ENCODE measurements at regions not wholly inside any gene's neighbourhood (a gene's known extent, or its start where the extent isn't known, plus 50 kb on each side); places are given as distances from the start of the nearest gene placed in this dataset.
A peak's percentile ranks its signal among the peaks of the same experiment; 100 is the strongest.

GRCh38 chr6:95501032-95501904 is 76.1 kb upstream of the MANEA start:
- 97 to 100% methylated on average over 4 of the region's 4 CpGs for WGBS, 2 experiments (ENCODE audit: insufficient coverage in 1 of 2, insufficient read length in 1 of 2)
- Histone ChIP-seq H3K27ac (ENCODE audit: low read depth, low read length) (no peak overlapping the region), H3K36me3 (ENCODE audit: control insufficient read depth, insufficient read depth, low read length) (peaks cover 58% of the 10 kb centered on the region), H3K9me3 (ENCODE audit: control insufficient read depth, low read length) (peaks cover 66% of the 10 kb centered on the region), H3K4me1 (ENCODE audit: control insufficient read depth, insufficient read depth, low read length) (no peaks in the 10 kb centered on the region), H3K27me3 (ENCODE audit: control insufficient read depth, insufficient read depth, low read length, poor library complexity, severe bottlenecking) (no peaks in the 10 kb centered on the region), H3K9ac (ENCODE audit: extremely low read depth, low read length, poor library complexity, severe bottlenecking) (no peak overlapping the region), H3K4me3 (ENCODE audit: low read length) (peak overlapping the region; percentile 64)
- no peak overlapping the region for H3K27ac Mint-ChIP-seq
- no peak for TF ChIP-seq CTCF (conservative IDR thresholded peaks at IDR 0.05)
- peaks cover 6% of the 10 kb centered on the region for H3K4me1 Mint-ChIP-seq
- DNase-seq, result no peak
- peaks cover 51% of the 10 kb centered on the region for H3K9me3 Mint-ChIP-seq
- peaks cover 60% of the 10 kb centered on the region for H3K36me3 Mint-ChIP-seq (ENCODE audit: low read depth)
- H3K4me3 Mint-ChIP-seq, result no peak overlapping the region
- H3K27me3 Mint-ChIP-seq (ENCODE audit: insufficient read depth), result no peaks in the 10 kb centered on the region

GRCh38 chr6:95503568-95503967 is 73.8 kb upstream of the MANEA start:
- no peak overlapping the region for H3K27ac Mint-ChIP-seq
- H3K27me3 Mint-ChIP-seq (ENCODE audit: insufficient read depth), result no peaks in the 10 kb centered on the region
- no peak overlapping the region for H3K27ac ChIP-seq (ENCODE audit: low read depth, low read length)
- H3K4me1 ChIP-seq (ENCODE audit: control insufficient read depth, insufficient read depth, low read length), result no peaks in the 10 kb centered on the region
- WGBS, 2 experiments (ENCODE audit: insufficient coverage in 1 of 2, insufficient read length in 1 of 2), result no CpG with 5 or more reads among the region's 1 CpG
- peaks cover 45% of the 10 kb centered on the region for H3K36me3 ChIP-seq (ENCODE audit: control insufficient read depth, insufficient read depth, low read length)
- no peak overlapping the region for H3K4me3 Mint-ChIP-seq
- peaks cover 49% of the 10 kb centered on the region for H3K36me3 Mint-ChIP-seq (ENCODE audit: low read depth)
- H3K9me3 ChIP-seq (ENCODE audit: control insufficient read depth, low read length), result peaks cover 43% of the 10 kb centered on the region
- no peak overlapping the region for H3K4me3 ChIP-seq (ENCODE audit: low read length)
- no peak for TF ChIP-seq CTCF (conservative IDR thresholded peaks at IDR 0.05)
- no peak for DNase-seq
- H3K4me1 Mint-ChIP-seq, result peaks cover 6% of the 10 kb centered on the region
- H3K27me3 ChIP-seq (ENCODE audit: control insufficient read depth, insufficient read depth, low read length, poor library complexity, severe bottlenecking), result no peaks in the 10 kb centered on the region
- peaks cover 34% of the 10 kb centered on the region for H3K9me3 Mint-ChIP-seq
- H3K9ac ChIP-seq (ENCODE audit: extremely low read depth, low read length, poor library complexity, severe bottlenecking), result no peak overlapping the region

GRCh38 chr6:95511404-95511803 is 65.9 kb upstream of the MANEA start:
- Histone ChIP-seq H3K27ac (ENCODE audit: low read depth, low read length) (no peak overlapping the region), H3K4me1 (ENCODE audit: control insufficient read depth, insufficient read depth, low read length) (peaks cover 6% of the 10 kb centered on the region), H3K27me3 (ENCODE audit: control insufficient read depth, insufficient read depth, low read length, poor library complexity, severe bottlenecking) (no peaks in the 10 kb centered on the region), H3K9ac (ENCODE audit: extremely low read depth, low read length, poor library complexity, severe bottlenecking) (no peak overlapping the region), H3K36me3 (ENCODE audit: control insufficient read depth, insufficient read depth, low read length) (peaks cover 36% of the 10 kb centered on the region), H3K4me3 (ENCODE audit: low read length) (peak overlapping the region; percentile 84), H3K9me3 (ENCODE audit: control insufficient read depth, low read length) (no peaks in the 10 kb centered on the region)
- H3K36me3 Mint-ChIP-seq (ENCODE audit: low read depth), result peaks cover 37% of the 10 kb centered on the region
- H3K4me3 Mint-ChIP-seq, result peak overlapping the region; percentile 16
- no peak overlapping the region for H3K27ac Mint-ChIP-seq
- peaks cover 31% of the 10 kb centered on the region for H3K4me1 Mint-ChIP-seq
- no peak for DNase-seq
- H3K27me3 Mint-ChIP-seq (ENCODE audit: insufficient read depth), result no peaks in the 10 kb centered on the region
- H3K9me3 Mint-ChIP-seq, result no peaks in the 10 kb centered on the region
- 64 to 71% methylated on average over 3 to 4 of the region's 4 CpGs for WGBS, 2 experiments (ENCODE audit: insufficient coverage in 1 of 2, insufficient read length in 1 of 2)
- TF ChIP-seq CTCF (conservative IDR thresholded peaks at IDR 0.05), result no peak
